ENCODE measurements at regions not wholly inside any gene's neighbourhood (a gene's known extent, or its start where the extent isn't known, plus 50 kb on each side); places are given as distances from the start of the nearest gene placed in this dataset.

DNA sequence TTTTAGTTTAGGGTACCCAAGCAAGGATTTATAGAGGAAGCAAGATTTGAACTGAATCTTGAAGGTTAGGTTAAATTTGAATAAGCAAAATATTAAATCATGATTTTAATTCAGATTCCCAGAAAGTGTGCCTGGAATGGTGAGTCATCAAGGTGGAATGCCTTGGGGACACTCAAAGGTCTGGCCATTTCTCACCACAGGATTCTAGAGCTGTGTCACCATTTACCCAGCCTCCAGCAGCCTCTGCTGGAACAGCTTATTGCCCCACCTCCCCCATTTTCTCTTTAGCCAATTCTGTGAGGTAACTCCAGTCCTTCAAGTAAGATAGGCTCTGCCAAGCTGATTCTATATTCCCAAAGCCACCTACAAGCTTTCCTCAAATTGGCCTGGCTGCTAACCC lies 181.4 kb downstream of the SIM1 start:
- TF ChIP-seq POLR2A (IDR thresholded peaks at IDR 0.05; ENCODE audit: low read depth, low read length) (no peak), MAX (IDR thresholded peaks at IDR 0.05; ENCODE audit: low read depth, low read length) (no peak), CHD4 (IDR thresholded peaks at IDR 0.05) (no peak)
- TF ChIP-seq, protein P1, sequence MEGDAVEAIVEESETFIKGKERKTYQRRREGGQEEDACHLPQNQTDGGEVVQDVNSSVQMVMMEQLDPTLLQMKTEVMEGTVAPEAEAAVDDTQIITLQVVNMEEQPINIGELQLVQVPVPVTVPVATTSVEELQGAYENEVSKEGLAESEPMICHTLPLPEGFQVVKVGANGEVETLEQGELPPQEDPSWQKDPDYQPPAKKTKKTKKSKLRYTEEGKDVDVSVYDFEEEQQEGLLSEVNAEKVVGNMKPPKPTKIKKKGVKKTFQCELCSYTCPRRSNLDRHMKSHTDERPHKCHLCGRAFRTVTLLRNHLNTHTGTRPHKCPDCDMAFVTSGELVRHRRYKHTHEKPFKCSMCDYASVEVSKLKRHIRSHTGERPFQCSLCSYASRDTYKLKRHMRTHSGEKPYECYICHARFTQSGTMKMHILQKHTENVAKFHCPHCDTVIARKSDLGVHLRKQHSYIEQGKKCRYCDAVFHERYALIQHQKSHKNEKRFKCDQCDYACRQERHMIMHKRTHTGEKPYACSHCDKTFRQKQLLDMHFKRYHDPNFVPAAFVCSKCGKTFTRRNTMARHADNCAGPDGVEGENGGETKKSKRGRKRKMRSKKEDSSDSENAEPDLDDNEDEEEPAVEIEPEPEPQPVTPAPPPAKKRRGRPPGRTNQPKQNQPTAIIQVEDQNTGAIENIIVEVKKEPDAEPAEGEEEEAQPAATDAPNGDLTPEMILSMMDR (IDR thresholded peaks at IDR 0.05 in 2 of 3, conservative IDR thresholded peaks at IDR 0.05 in 1 of 3; ENCODE audit: control insufficient read depth in 2 of 3, extremely low read depth in 1 of 3, insufficient read depth in 1 of 3, low read depth in 3 of 3, low read length in 3 of 3), result no peak

All from GM12878 (cell line).